CD4-positive, alpha-beta T cell treated with Interleukin-17A for 1 hour (primary cell): ENCODE measurements at regions not wholly inside any gene's neighbourhood (a gene's known extent, or its start where the extent isn't known, plus 50 kb on each side); places are given as distances from the start of the nearest gene placed in this dataset.

Experiments used
- DNase-seq: peaks from one replicate; pipeline ENCODE4 v3.0.0-alpha.2; 2020

DNA sequence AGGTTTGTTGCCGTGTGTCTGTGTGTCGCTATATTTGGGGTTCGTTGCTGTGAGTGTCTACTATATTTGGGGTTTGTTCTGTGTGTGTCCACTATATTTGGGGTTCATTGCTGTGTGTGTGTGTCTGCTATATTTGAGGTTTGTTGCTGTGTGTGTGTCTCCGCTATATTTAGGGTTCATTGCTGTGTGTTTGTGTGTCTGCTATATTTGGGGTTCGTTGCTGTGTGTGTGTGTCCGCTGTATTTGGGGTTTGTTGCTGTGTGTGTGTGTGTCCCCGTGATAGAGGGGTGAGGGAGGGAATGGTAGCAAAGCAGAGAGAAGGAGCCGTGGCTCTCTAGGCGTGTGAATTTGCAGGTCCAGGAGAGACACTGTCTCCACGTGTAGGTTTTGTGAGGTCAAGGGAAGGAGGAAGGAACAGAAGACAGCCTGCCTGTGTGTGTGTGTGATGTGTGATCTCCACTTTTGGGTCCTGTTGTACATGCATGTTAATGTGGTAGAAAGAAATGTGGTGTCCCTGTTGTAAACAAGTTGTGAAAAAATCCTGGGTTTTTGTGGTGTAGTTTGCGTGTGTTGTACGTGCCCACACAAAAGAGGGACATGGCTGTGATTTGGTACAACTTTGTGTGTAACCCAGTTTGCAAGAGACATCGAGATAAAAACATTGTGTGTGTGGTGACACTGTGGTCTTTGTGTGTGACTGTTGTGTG, 56.3 kb upstream of the ECE1 start:
- no peak for DNase-seq

DNA sequence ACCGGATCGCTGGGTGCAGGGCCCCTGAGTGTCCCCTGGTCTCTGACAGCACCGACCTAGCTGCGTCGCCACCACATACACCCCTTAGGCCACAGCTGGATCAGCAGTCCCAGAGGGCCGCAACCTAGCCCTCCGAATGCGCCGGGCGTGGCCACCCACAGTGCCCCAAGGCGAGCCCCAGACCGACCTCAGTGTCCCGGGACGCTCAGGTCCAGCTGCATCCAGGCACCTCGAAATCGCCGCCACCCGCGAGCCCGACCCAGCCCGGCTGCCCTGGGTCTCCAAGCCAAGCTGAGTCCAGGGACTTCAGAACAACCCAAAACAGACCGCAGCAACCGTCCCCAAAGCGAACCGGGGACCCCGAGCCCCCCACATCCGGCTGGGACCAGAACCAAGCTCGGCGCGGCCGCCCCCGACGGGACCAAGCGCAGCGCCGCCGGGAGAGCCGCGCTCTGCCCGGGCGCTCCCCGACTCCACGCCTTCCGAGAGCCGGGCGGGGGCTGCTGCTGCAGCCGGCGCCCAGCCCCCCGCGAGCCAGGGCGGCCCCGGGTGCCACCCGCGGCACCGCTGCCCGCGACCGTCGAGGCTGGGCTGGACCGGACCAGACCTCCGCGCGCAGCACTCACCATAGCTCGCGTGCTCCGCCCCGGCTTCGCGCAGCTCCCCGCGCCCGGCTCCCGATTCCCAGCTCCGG, 54.6 kb upstream of the ECE1 start:
- DNase-seq = peak; percentile 16

- no peak for DNase-seq
These were observed 54.0 kb upstream of the ECE1 start for GRCh38 chr1:21344098-21344749.

DNA sequence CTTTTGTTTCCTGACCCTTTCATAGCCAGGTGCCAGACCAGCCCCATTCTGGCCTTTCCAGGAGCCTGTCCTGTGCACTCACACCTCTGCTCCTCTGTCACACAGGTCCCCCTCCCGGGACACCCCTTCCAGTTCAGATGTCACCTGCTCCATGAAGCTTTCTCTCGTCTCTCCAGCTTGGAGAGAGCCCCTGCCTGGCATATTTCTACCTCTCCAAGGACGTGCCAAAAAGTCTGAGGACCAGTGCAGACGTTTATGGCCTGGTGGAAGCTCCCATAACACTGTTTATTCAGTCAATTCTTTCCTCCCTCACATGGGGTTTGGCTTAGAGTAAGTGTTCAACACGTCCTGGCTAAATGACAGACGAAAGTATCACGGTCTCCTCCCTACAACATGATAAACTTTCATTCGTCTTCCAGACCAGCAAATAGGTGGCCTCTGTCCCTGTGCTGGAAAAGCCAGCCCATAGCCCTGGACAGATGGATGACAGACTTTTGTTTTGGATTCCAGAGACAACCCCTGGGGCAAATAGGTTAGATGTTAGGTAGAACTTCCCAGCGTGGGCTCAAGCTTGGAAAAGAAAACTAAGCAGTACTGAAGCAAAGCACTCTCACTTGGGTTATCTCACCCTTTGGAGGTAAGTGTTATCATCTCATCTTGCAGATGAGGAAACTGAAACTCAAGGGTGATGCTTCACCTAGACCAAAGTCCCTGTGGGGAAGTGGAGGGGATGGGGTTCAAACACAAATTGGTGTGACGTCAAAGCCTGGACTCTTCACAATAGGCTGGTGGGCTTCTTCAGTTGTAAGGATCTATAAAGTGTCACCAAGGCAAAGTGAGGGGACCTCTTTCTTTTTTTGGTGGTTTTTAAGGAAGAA, 52.9 kb upstream of the ECE1 start:
- DNase-seq = peak; percentile 67

GRCh38 chr1:21341517-21342078, 51.3 kb upstream of the ECE1 start:
- DNase-seq = no peak

GRCh38 chr1:21341022-21341421, 50.8 kb upstream of the ECE1 start:
- no peak for DNase-seq

DNA sequence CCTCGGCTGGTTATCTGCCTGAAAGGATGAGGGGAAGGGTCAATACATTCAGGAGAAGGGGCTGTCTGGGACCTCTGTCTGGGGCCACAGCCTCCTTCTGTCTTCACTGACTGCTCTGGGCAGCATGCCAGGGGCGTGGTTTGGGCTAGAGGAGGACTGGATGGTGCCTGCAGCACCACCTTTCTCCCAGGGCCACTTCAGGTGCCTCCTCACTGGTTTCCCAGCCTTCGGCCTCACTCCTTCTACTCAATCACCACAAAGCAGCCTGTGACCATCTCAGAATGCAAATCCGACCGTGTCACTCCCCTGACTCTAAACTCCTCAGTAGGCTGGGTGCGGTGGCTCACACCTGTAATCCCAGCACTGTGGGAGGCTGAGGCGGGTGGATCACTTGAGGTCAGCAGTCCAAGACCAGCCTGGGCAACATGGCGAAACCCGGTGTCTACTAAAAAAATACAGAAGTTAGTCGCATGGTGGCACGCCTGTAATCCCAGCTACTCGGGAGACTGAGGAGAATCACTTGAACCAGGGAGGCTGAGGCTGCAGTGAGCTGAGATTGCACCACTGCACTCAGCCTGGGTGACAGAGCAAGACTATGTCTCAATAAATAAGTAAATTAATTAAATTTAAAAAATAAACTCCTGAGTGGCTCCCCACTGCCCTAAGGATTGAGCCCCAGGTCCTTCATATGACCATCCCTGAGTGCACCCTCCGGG, 50.1 kb upstream of the ECE1 start:
- no peak for DNase-seq
